ENCODE measurements at regions not wholly inside any gene's neighbourhood (a gene's known extent, or its start where the extent isn't known, plus 50 kb on each side); places are given as distances from the start of the nearest gene placed in this dataset.
"Not testable (repeated sequence)": the region's sequence is repeated elsewhere in the genome, so short reads cannot be mapped to it uniquely, and the experiment has no call there.

GRCh38 chr1:118459871-118460270 is 274.8 kb upstream of the SPAG17 start:
- no peak for DNase-seq (ENCODE audit: low read depth)

- not testable (repeated sequence) for DNase-seq (ENCODE audit: low read depth)
Observed at GRCh38 chr1:118453856-118454255, 268.8 kb upstream of the SPAG17 start.

DNA sequence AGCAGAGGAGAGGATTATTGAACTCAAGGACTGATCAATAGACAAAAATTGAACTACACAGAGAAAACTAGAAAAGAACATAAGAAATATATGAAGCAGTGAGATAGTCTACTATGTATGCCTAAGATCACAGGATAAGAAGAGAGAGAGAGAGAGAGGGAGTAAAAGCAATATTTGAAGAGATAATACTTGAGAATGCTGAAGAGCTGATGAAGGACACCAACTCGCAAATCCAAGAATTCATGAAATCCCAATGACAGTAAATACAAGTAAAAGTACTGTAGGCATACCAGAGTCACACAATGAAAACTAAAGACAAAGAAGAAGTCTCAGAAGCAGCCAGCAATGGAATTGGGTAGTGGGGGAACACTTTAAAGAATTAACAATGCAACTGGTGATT is 260.1 kb upstream of the SPAG17 start:
- DNase-seq (ENCODE audit: low read depth), result no peak

GRCh38 chr1:118442214-118442613 is 257.2 kb upstream of the SPAG17 start:
- no peak for DNase-seq (ENCODE audit: low read depth)

GRCh38 chr1:118437664-118438063 is 252.6 kb upstream of the SPAG17 start:
- DNase-seq (ENCODE audit: low read depth), result no peak

DNA sequence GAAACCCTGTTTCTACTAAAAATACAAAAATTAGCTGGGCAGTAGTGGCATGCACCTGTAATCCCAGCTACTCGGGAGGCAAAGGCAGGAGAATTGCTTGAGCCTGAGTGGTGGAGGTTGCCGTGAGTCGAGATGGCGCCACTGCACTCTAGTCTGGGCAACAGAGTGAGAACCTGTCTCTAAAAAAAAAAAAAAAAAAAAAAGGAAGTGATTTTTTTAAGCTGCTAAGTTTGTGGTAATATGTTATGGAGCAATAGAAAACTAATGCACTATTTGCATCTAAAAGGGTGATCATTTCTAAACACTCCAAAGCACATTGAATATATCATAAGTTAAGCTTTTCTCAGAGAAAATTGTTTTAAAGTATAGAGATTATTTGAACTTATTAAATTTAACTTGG is 244.8 kb upstream of the SPAG17 start:
- DNase-seq (ENCODE audit: low read depth), result no peak

- DNase-seq (ENCODE audit: low read depth), result no peak
Observed at GRCh38 chr1:118421868-118422350, 236.9 kb upstream of the SPAG17 start.

GRCh38 chr1:118404024-118404423 is 219.0 kb upstream of the SPAG17 start:
- DNase-seq (ENCODE audit: low read depth), result no peak

- no peak for DNase-seq (ENCODE audit: low read depth)
Observed at GRCh38 chr1:118397496-118397859, 212.4 kb upstream of the SPAG17 start.

DNA sequence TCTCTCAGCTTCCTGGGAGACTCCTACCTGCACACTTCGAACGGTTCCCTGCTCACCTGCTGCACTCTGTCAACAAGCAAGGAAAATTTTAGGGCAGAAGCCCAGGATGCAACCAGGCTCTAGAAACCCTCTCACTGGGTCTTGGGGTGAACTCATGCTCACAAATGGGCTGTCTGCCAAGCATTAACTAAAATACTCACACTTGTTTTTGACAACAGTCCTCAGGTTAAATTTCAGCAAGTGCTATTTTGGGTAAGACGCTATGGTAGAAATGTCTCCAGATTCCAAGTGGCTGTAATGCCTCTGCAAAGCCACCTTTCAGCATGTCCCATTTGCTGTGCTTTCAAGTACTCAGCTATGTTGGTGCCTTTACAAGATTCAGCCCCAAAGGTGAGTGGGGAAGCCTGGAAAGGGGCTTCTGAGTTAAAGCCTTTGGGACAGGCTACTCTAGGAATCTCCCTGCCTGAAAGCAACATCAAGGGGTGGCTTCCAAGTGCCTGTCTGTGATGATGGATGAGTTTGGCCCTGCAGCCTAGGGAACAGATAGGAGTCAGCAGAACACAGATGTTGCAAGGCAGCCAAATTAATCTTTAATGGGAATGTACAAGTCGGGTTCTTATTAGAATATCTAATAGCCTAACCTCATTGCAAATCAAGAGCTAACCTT is 211.9 kb upstream of the SPAG17 start:
- DNase-seq (ENCODE audit: low read depth), result no peak

DNA sequence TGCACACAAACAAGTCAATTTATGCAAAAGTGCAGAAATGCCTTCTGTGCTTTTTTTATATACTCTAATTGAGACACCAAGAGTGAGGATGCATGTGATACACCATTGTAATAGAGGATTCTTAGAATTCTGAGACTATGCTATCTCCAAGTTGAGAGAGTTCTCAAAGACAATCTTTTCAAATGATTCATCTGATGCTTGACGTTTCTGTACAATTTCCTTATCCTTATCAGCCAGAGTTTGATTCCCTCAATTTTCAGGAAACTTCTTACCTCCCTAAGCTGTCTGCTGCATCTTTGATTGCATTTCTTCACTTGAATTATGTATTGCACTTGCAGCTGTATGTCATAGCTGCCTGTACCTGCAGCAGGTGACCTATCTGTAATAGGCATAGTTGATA is 211.3 kb upstream of the SPAG17 start:
- no peak for DNase-seq (ENCODE audit: low read depth)

DNA sequence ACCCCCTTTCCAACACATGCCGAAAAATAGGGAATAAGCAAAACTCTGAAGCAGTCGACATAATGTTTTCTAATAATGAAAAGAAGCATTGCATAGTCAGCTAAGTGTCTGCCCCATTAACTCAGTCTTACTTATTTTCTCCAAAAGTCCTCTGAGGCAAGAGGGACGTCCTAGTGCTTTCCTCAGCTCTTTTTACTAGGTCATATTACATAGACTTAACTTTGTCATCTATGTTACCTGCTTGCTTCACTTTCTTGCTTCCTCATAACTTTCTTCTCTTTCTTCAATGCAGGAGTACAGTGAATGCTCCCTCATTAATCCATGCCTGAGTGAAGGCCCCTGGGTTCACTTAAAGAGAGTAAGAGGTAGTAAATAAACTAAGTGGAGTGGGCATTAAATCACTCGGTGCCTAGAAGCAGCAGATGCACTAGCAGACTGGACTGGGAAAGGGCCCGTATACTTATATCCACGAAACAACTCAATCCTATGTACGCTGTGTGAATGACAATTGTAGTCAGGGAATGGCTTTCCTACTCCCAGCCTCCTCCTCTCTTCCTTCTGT is 210.5 kb upstream of the SPAG17 start:
- no peak for DNase-seq (ENCODE audit: low read depth)

- no peak for DNase-seq (ENCODE audit: low read depth)
Observed at GRCh38 chr1:118390955-118391354, 205.9 kb upstream of the SPAG17 start.

DNA sequence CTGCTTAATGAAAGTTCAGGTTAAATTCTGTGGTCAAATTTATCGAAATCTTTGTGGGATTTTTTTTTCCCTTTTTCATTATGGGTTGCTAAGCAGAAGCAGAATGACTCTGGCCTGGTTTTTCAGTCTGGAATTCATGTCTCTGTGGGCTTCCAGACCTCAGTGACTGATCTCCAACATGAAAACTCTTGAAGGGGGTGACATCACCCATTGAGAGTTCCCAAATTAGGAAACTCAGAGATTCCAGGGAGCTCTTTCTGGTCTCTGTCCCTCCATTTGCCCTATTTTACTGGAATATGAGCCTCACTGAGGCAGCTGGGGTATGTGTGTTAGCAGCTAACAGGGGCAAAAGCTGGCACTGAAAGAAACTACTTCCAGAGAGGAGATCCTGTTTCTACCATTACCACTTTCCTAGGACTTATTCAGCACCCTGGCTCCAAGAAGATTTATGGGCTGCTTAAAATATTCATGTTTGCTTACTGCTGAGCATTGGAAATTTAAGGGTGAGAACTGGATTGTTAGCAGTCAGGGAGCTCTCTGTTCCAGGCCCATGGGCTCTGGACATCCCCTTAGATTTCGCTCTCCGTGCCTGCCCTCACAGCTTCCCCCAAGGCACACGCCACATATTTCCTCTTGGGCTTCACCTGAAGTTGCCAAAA is 203.4 kb upstream of the SPAG17 start:
- no peak for DNase-seq (ENCODE audit: low read depth)

GRCh38 chr1:118381197-118381869 is 196.3 kb upstream of the SPAG17 start:
- no peak for DNase-seq (ENCODE audit: low read depth)

DNA sequence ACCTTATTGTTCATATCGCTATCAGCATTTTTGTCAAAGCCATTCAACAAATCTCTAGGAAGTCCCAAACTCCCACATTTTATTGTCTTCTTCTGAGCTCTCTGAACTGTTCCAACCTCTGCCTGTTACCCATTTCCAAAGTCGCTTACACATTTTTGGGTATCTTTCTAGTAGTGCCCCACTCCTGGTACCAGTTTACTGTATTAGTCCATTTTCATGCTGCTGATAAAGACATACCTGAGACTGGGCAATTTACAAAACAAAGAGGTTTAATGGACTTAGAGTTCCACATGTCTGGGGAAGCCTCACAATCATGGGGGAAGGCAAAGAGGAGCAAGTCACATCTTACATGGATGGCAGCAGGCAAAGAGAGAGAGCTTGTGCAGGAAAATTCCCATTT is 192.2 kb upstream of the SPAG17 start:
- DNase-seq (ENCODE audit: low read depth), result not testable (repeated sequence)

DNA sequence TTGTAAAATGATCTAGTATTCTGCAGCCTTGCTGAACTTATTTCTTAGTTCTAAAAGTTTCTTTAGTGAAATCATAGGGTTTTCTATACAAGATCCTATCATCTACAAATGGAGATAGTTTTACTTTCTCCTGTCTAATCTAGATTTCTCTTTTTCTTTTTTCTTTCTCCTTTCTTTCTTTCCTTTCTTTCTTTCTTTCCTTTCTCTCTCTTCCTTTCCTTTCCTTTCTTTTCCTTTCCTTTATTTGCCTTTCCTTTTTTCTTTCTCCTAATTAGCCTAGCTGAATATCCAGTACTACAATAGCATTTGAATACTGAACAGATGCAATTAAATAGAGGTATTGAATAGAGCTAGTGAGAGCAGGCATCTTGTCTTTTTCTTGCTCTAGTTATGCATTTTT is 186.6 kb upstream of the SPAG17 start:
- no peak for DNase-seq (ENCODE audit: low read depth)

GRCh38 chr1:118370861-118371260 is 185.8 kb upstream of the SPAG17 start:
- DNase-seq (ENCODE audit: low read depth), result no peak

- DNase-seq (ENCODE audit: low read depth), result no peak
Observed at GRCh38 chr1:118366286-118366685, 181.3 kb upstream of the SPAG17 start.

DNA sequence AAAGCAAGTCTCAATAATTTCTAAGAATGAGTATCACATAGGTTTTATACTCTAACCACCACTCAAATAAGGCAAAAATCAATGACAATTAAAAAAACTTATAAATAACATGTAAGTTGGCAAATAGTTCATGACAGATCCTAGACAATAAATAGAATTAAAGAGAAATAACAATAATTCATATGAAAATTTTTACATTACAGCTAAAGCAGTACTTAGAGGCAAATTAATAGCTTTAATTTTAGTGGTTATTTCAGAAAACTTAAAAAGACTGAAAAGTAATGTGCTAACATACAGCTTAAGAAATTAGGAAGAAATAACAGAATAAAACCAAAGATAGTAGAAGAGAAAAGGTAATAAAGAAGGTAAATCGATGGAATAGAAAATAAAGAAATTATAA is 179.9 kb upstream of the SPAG17 start:
- no peak for DNase-seq (ENCODE audit: low read depth)

GRCh38 chr1:118363396-118363795 is 178.4 kb upstream of the SPAG17 start:
- DNase-seq (ENCODE audit: low read depth), result no peak

DNA sequence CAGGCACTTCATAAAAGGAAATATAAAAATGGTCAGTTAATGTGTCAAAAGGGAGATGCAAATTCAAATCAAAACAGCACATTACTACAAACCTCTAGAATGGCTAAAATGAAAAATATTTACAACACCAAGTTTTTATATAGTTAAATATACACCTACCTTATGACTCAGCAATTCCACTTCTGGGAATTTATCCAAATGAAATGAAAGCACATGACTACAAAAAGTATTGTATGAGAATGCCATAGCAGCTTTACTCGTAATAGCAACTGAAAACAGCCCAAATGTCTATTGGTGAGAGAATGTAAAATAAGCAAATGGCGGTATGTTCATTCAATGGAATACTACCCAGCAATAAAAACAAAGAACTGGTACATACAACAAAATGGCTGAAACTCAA is 175.8 kb upstream of the SPAG17 start:
- DNase-seq (ENCODE audit: low read depth), result peak; percentile 6

DNA sequence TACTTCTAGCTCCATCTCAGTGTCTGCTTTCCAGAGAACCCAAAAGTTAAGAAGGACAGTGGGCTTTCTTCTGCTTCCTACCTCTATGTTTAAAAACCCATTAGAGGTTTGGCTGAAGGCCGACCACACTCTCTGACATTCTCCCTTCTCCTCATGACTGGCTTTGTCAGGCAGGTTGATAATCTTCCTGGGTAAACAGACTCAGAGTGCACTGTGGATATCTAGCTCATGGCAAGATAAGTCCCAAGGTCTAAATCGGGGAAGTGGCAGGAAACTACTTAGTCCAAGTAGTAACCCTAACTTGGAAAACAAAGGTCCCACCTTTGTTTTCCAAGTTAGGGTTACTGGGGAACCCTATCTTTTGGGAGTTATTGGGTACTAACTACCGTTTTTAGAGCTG is 161.9 kb upstream of the SPAG17 start:
- no peak for DNase-seq (ENCODE audit: low read depth)
